PC-3 (cell line): ENCODE measurements at regions not wholly inside any gene's neighbourhood (a gene's known extent, or its start where the extent isn't known, plus 50 kb on each side); places are given as distances from the start of the nearest gene placed in this dataset.

Experiments used
- ATAC-seq: fragments of 200-7000 bp; cut with Tn5 transposase; 2 replicates; pipeline ENCODE4 v1.9.1; 2020; ENCODE audit warnings: mild to moderate bottlenecking, moderate library complexity
- BruUV-seq: library from RNA; stranded (reverse); fragments of 400-500 nt; replicated peaks from 2 replicates; lab custom pipeline; 2021; lab: Mats Ljungman, UMichigan
- CTCF ChIA-PET: fragments of 300-600 bp; sonication (Branson Sonifier 250); formaldehyde crosslinking; loops from one replicate; lab custom pipeline; 2022; ENCODE audit warnings: antibody characterized with exemption; lab: Charles Lee
- POLR2A ChIA-PET: fragments of 300-600 bp; sonication (Branson Sonifier 250); formaldehyde crosslinking; loops from one replicate; lab custom pipeline; 2022; ENCODE audit warnings: antibody characterized with exemption; ENCODE audit not compliant: unreplicated experiment; lab: Charles Lee
- DNase-seq: peaks from one replicate; pipeline ENCODE4 v3.0.0-alpha.2; 2015
- H2AFZ ChIP-seq: fragments of 300-600 bp; sonication (generic); 2 replicates; pipeline ENCODE4 v1.6.0; 2016; ENCODE audit warnings: antibody characterized with exemption, low read length
- H3F3A ChIP-seq: fragments of 300-600 bp; sonication (generic); one replicate; pipeline ENCODE4 v1.6.0; 2017; ENCODE audit warnings: antibody characterized with exemption, low read length, control low read depth, mild to moderate bottlenecking; ENCODE audit not compliant: unreplicated experiment
- H3K27ac ChIP-seq: fragments of 300-600 bp; sonication (generic); 2 replicates; pipeline ENCODE4 v1.5.1; 2016; ENCODE audit warnings: mild to moderate bottlenecking, low read length
- H3K27me3 ChIP-seq: fragments of 300-600 bp; sonication (generic); 2 replicates; pipeline ENCODE4 v1.6.1; 2016; ENCODE audit warnings: low read length, mixed read lengths
- H3K36me3 ChIP-seq: fragments of 300-600 bp; sonication (generic); 2 replicates; pipeline ENCODE4 v1.6.1; 2016; ENCODE audit warnings: low read depth, mixed run types, low read length, mixed read lengths
- H3K4me1 ChIP-seq: fragments of 300-600 bp; sonication (generic); 2 replicates; pipeline ENCODE4 v1.5.1; 2016; ENCODE audit warnings: low read length; ENCODE audit not compliant: insufficient read depth
- H3K4me2 ChIP-seq: fragments of 300-600 bp; sonication (generic); 2 replicates; pipeline ENCODE4 v1.6.0; 2016; ENCODE audit warnings: low read length
- H3K4me3 ChIP-seq: fragments of 300-600 bp; sonication (generic); 2 replicates; pipeline ENCODE4 v1.5.1; 2016; ENCODE audit warnings: mild to moderate bottlenecking, low read length, mixed read lengths
- H3K79me2 ChIP-seq: fragments of 300-600 bp; sonication (generic); 2 replicates; pipeline ENCODE4 v1.6.1; 2017; ENCODE audit warnings: low read length, mixed read lengths
- H3K9ac ChIP-seq: fragments of 300-600 bp; sonication (generic); 2 replicates; pipeline ENCODE4 v1.6.0; 2016; ENCODE audit warnings: mild to moderate bottlenecking, low read length
- H3K9me2 ChIP-seq: fragments of 300-600 bp; sonication (generic); replicated peaks from 2 replicates; pipeline ENCODE4 v1.6.1; 2016; ENCODE audit warnings: mixed run types, low read length, mixed read lengths
- H3K9me3 ChIP-seq: fragments of 300-600 bp; sonication (generic); 2 replicates; pipeline ENCODE4 v1.6.1; 2016; ENCODE audit warnings: low read length, mixed read lengths
- H4K20me1 ChIP-seq: fragments of 300-600 bp; sonication (generic); 2 replicates; pipeline ENCODE4 v1.6.1; 2016; ENCODE audit warnings: low read length, mixed read lengths
- CTCF ChIP-seq: fragments of 300-600 bp; sonication (generic); conservative IDR thresholded peaks from 2 replicates; pipeline ENCODE4 v1.5.1; 2017; ENCODE audit warnings: antibody characterized with exemption, low read depth, mild to moderate bottlenecking, low read length
- EZH2 ChIP-seq: fragments of 300-600 bp; sonication (generic); IDR thresholded peaks from one replicate; pipeline ENCODE4 v1.6.1; 2017; ENCODE audit warnings: antibody characterized with exemption, mild to moderate bottlenecking, low read length; ENCODE audit not compliant: unreplicated experiment
- EZH2phosphoT487 ChIP-seq: fragments of 300-600 bp; sonication (generic); IDR thresholded peaks from 2 replicates; pipeline ENCODE4 v1.6.1; 2018; ENCODE audit warnings: mild to moderate bottlenecking, antibody characterized with exemption, low read length, borderline replicate concordance
- intact Hi-C: fragments of 100-400 bp; cut with micrococcal nuclease; formaldehyde crosslinking; loops from 2 replicates; pipeline ENCODE4 v1.9.0; 2023

- CTCF ChIA-PET: no interaction called here
- Histone ChIP-seq H3K36me3 (no peaks in the 10 kb centered on the region), H3K79me2 (no peaks in the 10 kb centered on the region), H3K4me3 (no peak overlapping the region), H3K9ac (peak overlapping the region; percentile 51), H3K4me2 (peak overlapping the region; percentile 60), H3K4me1 (peaks cover 54% of the 10 kb centered on the region), H4K20me1 (no peaks in the 10 kb centered on the region), H3F3A (peaks cover 9% of the 10 kb centered on the region), H3K9me3 (no peaks in the 10 kb centered on the region), H3K27ac (peak overlapping the region; percentile 88), H2AFZ (0 out of 2 replicates have a peak overlapping the region, but pooled peaks have one; percentile 4), H3K9me2 (no peaks in the 10 kb centered on the region), H3K27me3 (no peaks in the 10 kb centered on the region)
- TF ChIP-seq EZH2phosphoT487: no peak
- POLR2A ChIA-PET: no interaction called here
- no TSS peak for BruUV-seq
- peak; percentile 27 for ATAC-seq
- peak; percentile 66 for DNase-seq
- intact Hi-C loops: loop anchor here (10.0 kb wide), 1 partner anchor 129 kb away; no protein-coding TSS in a partner anchor
Measured at GRCh38 chr15:39124155-39124552, 456.7 kb upstream of the THBS1 start.

GRCh38 chr15:39124553-39125171 lies 456.2 kb upstream of the THBS1 start:
- Histone ChIP-seq H2AFZ (0 out of 2 replicates have a peak overlapping the region, but pooled peaks have one; percentile 4), H3K9me2 (no peaks in the 10 kb centered on the region), H3K4me2 (peak overlapping the region; percentile 60), H3K4me1 (peaks cover 57% of the 10 kb centered on the region), H4K20me1 (no peaks in the 10 kb centered on the region), H3K79me2 (no peaks in the 10 kb centered on the region), H3K27ac (peak overlapping the region; percentile 88), H3K9me3 (no peaks in the 10 kb centered on the region), H3F3A (peaks cover 9% of the 10 kb centered on the region), H3K9ac (peak overlapping the region; percentile 51), H3K4me3 (0 out of 2 replicates have a peak overlapping the region, but pooled peaks have one; percentile 9), H3K36me3 (no peaks in the 10 kb centered on the region), H3K27me3 (no peaks in the 10 kb centered on the region)
- TF ChIP-seq EZH2 (no peak), CTCF (no peak), EZH2phosphoT487 (no peak)
- BruUV-seq: no TSS peak
- intact Hi-C loops: loop anchor here (10.0 kb wide), 1 partner anchor 130 kb away; no protein-coding TSS in a partner anchor
- DNase-seq (no peak), ATAC-seq (no peak)
- POLR2A ChIA-PET: interaction anchor here (0.6 to 0.9 kb wide), 4 partner anchors 229 to 708 kb away, joined by 3 to 8 read pairs (median 4); no protein-coding TSS in a partner anchor
- CTCF ChIA-PET: interaction anchor here (0.6 to 1.0 kb wide), 5 partner anchors 28 to 78 kb away, joined by 3 to 6 read pairs (median 3); no protein-coding TSS in a partner anchor

GRCh38 chr15:39125226-39125625 lies 455.7 kb upstream of the THBS1 start:
- intact Hi-C loops: loop anchor here (10.0 kb wide), 1 partner anchor 130 kb away; no protein-coding TSS in a partner anchor
- Histone ChIP-seq H3K4me3 (0 out of 2 replicates have a peak overlapping the region, but pooled peaks have one; percentile 9), H3K9ac (peak overlapping the region; percentile 51), H3K9me2 (no peaks in the 10 kb centered on the region), H4K20me1 (no peaks in the 10 kb centered on the region), H3K4me2 (peak overlapping the region; percentile 60), H3F3A (peaks cover 9% of the 10 kb centered on the region), H3K27ac (peak overlapping the region; percentile 88), H2AFZ (no peak overlapping the region), H3K36me3 (no peaks in the 10 kb centered on the region), H3K9me3 (no peaks in the 10 kb centered on the region), H3K79me2 (no peaks in the 10 kb centered on the region), H3K27me3 (no peaks in the 10 kb centered on the region), H3K4me1 (peaks cover 63% of the 10 kb centered on the region)
- no TSS peak for BruUV-seq
- TF ChIP-seq EZH2: no peak
- no peak for TF ChIP-seq EZH2phosphoT487
- TF ChIP-seq CTCF: no peak
- POLR2A ChIA-PET: interaction anchor here (0.6 to 0.9 kb wide), 4 partner anchors 228 to 707 kb away, joined by 3 to 8 read pairs (median 4); no protein-coding TSS in a partner anchor
- DNase-seq: peak; percentile 89
- ATAC-seq: peak; percentile 9
- CTCF ChIA-PET: interaction anchor here (0.6 to 1.0 kb wide), 5 partner anchors 28 to 78 kb away, joined by 3 to 6 read pairs (median 3); no protein-coding TSS in a partner anchor
